Astrocyte (in vitro differentiated cells and primary cell): ENCODE measurements at regions not wholly inside any gene's neighbourhood (a gene's known extent, or its start where the extent isn't known, plus 50 kb on each side); places are given as distances from the start of the nearest gene placed in this dataset.

Experiments
- EZH2 ChIP-seq: IDR thresholded peaks from 2 replicates; pipeline ENCODE4 v1.6.1; 2012; ENCODE audit warnings: mild to moderate bottlenecking, low read length, inconsistent platforms; ENCODE audit not compliant: insufficient read depth
- TF ChIP-seq, protein P1 (sequence below): IDR thresholded peaks from 2 replicates; pipeline ENCODE4 v1.5.1; 2011; ENCODE audit warnings: low read depth, mild to moderate bottlenecking, inconsistent platforms, low read length, moderate library complexity; ENCODE audit not compliant: insufficient read depth

DNA sequence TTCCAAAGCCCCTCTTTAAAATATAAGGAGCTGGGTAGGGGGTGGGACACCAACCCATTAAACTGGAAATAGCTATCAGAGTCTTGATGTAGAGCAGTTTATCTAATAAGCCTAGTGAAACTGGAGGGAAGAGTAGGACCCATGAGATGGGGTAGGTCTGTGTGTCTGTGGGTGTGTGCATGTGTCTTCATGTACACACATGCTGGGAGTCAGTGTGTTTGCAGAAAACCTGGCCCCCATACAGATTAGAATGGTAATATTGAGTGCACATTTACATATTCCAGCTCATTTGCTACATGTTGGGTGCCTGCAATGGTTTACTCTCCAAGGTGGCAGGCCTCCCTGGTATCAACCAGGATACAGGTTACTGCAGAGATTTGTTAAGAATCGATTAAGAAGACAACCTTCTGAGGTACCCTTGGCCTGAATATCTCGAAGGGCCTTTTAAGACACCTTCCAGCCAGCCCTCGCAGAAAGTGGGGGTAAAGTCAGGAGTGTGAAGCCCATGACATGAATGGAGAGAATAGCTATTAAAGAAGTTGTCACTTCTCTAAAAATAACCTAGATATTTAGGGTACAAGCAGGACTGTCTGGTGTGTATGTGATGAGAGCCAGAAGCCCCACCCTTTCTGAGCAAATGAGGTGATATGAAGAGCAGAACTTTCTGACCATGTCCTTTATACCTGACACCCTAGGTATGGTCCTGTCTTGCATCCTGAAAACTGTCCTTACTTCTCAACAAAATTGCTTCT lies 75.7 kb upstream of the TEX13D start:
- TF ChIP-seq, protein P1, sequence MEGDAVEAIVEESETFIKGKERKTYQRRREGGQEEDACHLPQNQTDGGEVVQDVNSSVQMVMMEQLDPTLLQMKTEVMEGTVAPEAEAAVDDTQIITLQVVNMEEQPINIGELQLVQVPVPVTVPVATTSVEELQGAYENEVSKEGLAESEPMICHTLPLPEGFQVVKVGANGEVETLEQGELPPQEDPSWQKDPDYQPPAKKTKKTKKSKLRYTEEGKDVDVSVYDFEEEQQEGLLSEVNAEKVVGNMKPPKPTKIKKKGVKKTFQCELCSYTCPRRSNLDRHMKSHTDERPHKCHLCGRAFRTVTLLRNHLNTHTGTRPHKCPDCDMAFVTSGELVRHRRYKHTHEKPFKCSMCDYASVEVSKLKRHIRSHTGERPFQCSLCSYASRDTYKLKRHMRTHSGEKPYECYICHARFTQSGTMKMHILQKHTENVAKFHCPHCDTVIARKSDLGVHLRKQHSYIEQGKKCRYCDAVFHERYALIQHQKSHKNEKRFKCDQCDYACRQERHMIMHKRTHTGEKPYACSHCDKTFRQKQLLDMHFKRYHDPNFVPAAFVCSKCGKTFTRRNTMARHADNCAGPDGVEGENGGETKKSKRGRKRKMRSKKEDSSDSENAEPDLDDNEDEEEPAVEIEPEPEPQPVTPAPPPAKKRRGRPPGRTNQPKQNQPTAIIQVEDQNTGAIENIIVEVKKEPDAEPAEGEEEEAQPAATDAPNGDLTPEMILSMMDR, result no peak
- no peak for TF ChIP-seq EZH2
